HCT116 (cell line): ENCODE measurements at regions not wholly inside any gene's neighbourhood (a gene's known extent, or its start where the extent isn't known, plus 50 kb on each side); places are given as distances from the start of the nearest gene placed in this dataset.

Source experiments
- ATAC-seq: fragments of 200-7000 bp; cut with Tn5 transposase; 2 replicates; pipeline ENCODE4 v1.9.1; 2020; ENCODE audit warnings: mild to moderate bottlenecking, moderate library complexity
- BruUV-seq: library from RNA; stranded (reverse); fragments of 400-500 nt; replicated peaks from 2 replicates; lab custom pipeline; 2021; lab: Mats Ljungman, UMichigan
- CTCF ChIA-PET: fragments of 300-600 bp; sonication (Branson Sonifier 250); formaldehyde crosslinking; loops from one replicate; lab custom pipeline; 2021; ENCODE audit warnings: antibody characterized with exemption; lab: Charles Lee
- POLR2A ChIA-PET: fragments of 300-600, 350-600 bp; sonication (Branson Sonifier 250); formaldehyde crosslinking; loops from one replicate; lab custom pipeline; 2021; ENCODE audit warnings: antibody characterized with exemption; lab: Charles Lee
- RAD21 ChIA-PET, 2 experiments: fragments of 300-600 bp; sonication (Branson Sonifier 250); formaldehyde crosslinking; loops; one replicate each; lab custom pipeline; 2023; ENCODE audit warnings: low total read pairs in 2 of 2; ENCODE audit not compliant: uncharacterized antibody in 2 of 2, unreplicated experiment in 2 of 2, low non-redundant PET in 1 of 2; lab: Charles Lee
- DNase-seq: peaks from one replicate; pipeline ENCODE4 v3.0.0-alpha.2; 2010; ENCODE audit warnings: low read depth, low spot score
- H2AFZ ChIP-seq: fragments of 200-600 bp; shearing (Covaris generic), sonication (generic); 2 replicates; pipeline ENCODE4 v1.6.1; 2017; ENCODE audit warnings: low read depth, mixed run types, mixed read lengths, antibody characterized with exemption, low read length; ENCODE audit not compliant: poor library complexity, severe bottlenecking
- H3K27ac ChIP-seq: 2 replicates; pipeline ENCODE4 v1.5.1; 2012; ENCODE audit warnings: low read depth, low read length
- H3K27me3 ChIP-seq: fragments of 200-600 bp; sonication (generic); 2 replicates; pipeline ENCODE4 v1.6.1; 2016; ENCODE audit warnings: mixed run types, low read length, mixed read lengths; ENCODE audit not compliant: insufficient read depth
- H3K36me3 ChIP-seq, 2 experiments: fragments of 200-500 bp in 1 of 2; fragments of 200-600 bp in 1 of 2; sonication (Bioruptor generic) in 1 of 2; sonication (generic) in 1 of 2; 2 replicates each; pipeline versions ENCODE4 v1.5.1 to v1.6.1; 2014 to 2016; ENCODE audit warnings: low read length in 2 of 2, inconsistent platforms in 1 of 2, mixed read lengths in 1 of 2, mixed run types in 1 of 2; ENCODE audit not compliant: insufficient read depth in 2 of 2, control insufficient read depth in 1 of 2
- H3K4me1 ChIP-seq, 2 experiments: fragments of 200-600 bp in 1 of 2; sonication (generic) in 1 of 2; 2 replicates each; pipeline versions ENCODE4 v1.5.1 to v1.6.1; 2012 to 2017; ENCODE audit warnings: low read length in 2 of 2, inconsistent platforms in 1 of 2, mild to moderate bottlenecking in 1 of 2, mixed read lengths in 1 of 2, mixed run types in 1 of 2, moderate library complexity in 1 of 2; ENCODE audit not compliant: insufficient read depth in 2 of 2, control insufficient read depth in 1 of 2
- H3K4me2 ChIP-seq: fragments of 200-600 bp; sonication (generic); 2 replicates; pipeline ENCODE4 v1.6.1; 2017; ENCODE audit warnings: mixed run types, low read length, mixed read lengths
- H3K4me3 ChIP-seq, 2 experiments: fragments of 200-600 bp in 1 of 2; sonication (generic) in 1 of 2; replicated peaks in 1 of 2; 2 replicates each; pipeline ENCODE4 v1.5.1; 2011 to 2016; ENCODE audit warnings: low read length in 2 of 2, control low read depth in 1 of 2, low read depth in 1 of 2, mild to moderate bottlenecking in 1 of 2, mixed read lengths in 1 of 2, mixed run types in 1 of 2
- H3K79me2 ChIP-seq: fragments of 200-600 bp; sonication (generic); 2 replicates; pipeline ENCODE4 v1.6.1; 2017; ENCODE audit warnings: mild to moderate bottlenecking, mixed run types, low read length, moderate library complexity, mixed read lengths; ENCODE audit not compliant: insufficient read depth
- H3K9ac ChIP-seq: fragments of 200-600 bp; sonication (generic); 2 replicates; pipeline ENCODE4 v1.6.1; 2016; ENCODE audit warnings: low read length, mixed read lengths
- H3K9me2 ChIP-seq: fragments of 200-600 bp; sonication (generic), shearing (Covaris generic); 2 replicates; pipeline ENCODE4 v1.6.1; 2017; ENCODE audit warnings: mixed run types, mild to moderate bottlenecking, moderate library complexity; ENCODE audit not compliant: insufficient read depth
- H3K9me3 ChIP-seq, 2 experiments: fragments of 200-500 bp in 1 of 2; fragments of 200-600 bp in 1 of 2; sonication (Bioruptor generic) in 1 of 2; sonication (generic) in 1 of 2; 2 replicates each; pipeline ENCODE4 v1.6.1; 2014 to 2017; ENCODE audit warnings: low read length in 2 of 2, mixed read lengths in 2 of 2, inconsistent platforms in 1 of 2, low read depth in 1 of 2, mild to moderate bottlenecking in 1 of 2, mixed run types in 1 of 2, moderate library complexity in 1 of 2; ENCODE audit not compliant: control insufficient read depth in 1 of 2, insufficient read depth in 1 of 2
- H4K20me1 ChIP-seq: fragments of 200-600 bp; sonication (generic), shearing (Covaris generic); 2 replicates; pipeline ENCODE4 v1.6.1; 2017; ENCODE audit warnings: mixed run types, mild to moderate bottlenecking, moderate library complexity; ENCODE audit not compliant: insufficient read depth
- CBX3 ChIP-seq: IDR thresholded peaks from 2 replicates; pipeline ENCODE4 v1.6.1; 2012; ENCODE audit warnings: low read depth
- ELF1 ChIP-seq: IDR thresholded peaks from 2 replicates; pipeline ENCODE4 v1.6.1; 2012; ENCODE audit warnings: low read depth, borderline replicate concordance
- FOSL1 ChIP-seq: IDR thresholded peaks from 2 replicates; pipeline ENCODE4 v1.6.1; 2012; ENCODE audit warnings: low read depth
- POLR2A ChIP-seq: IDR thresholded peaks from 2 replicates; pipeline ENCODE4 v1.7.0; 2011; ENCODE audit warnings: borderline replicate concordance; ENCODE audit not compliant: insufficient read depth, insufficient read length; ENCODE audit errors: extremely low read depth
- RAD21 ChIP-seq: IDR thresholded peaks from 2 replicates; pipeline ENCODE4 v1.6.1; 2012; ENCODE audit warnings: low read depth, mild to moderate bottlenecking
- SP1 ChIP-seq: IDR thresholded peaks from 2 replicates; pipeline ENCODE4 v1.6.1; 2012; ENCODE audit warnings: low read depth
- SRF ChIP-seq: IDR thresholded peaks from 2 replicates; pipeline ENCODE4 v1.6.1; 2012; ENCODE audit warnings: low read depth
- YY1 ChIP-seq: IDR thresholded peaks from 2 replicates; pipeline ENCODE4 v1.6.1; 2011; ENCODE audit warnings: low read length, low read depth, moderate library complexity, mild to moderate bottlenecking; ENCODE audit not compliant: insufficient replicate concordance; ENCODE audit errors: extremely low read depth
- ZBTB33 ChIP-seq: IDR thresholded peaks from 2 replicates; pipeline ENCODE4 v1.6.1; 2011; ENCODE audit warnings: mild to moderate bottlenecking, low read length, moderate library complexity; ENCODE audit not compliant: insufficient replicate concordance; ENCODE audit errors: extremely low read depth
- ZNF274 ChIP-seq: fragments of 200-500 bp; sonication (Bioruptor generic); IDR thresholded peaks from 2 replicates; pipeline ENCODE4 v1.6.1; 2014; ENCODE audit warnings: mild to moderate bottlenecking, low read depth, low read length, inconsistent platforms
- intact Hi-C: fragments of 100-400 bp; cut with micrococcal nuclease; formaldehyde crosslinking; loops from 2 replicates; pipeline ENCODE4 v1.10.0; 2022

- no peak for ATAC-seq
- H3K27ac ChIP-seq, result no peak overlapping the region
- TF ChIP-seq POLR2A (no peak), ELF1 (no peak), SRF (no peak), RAD21 (no peak), ZBTB33 (no peak), SP1 (no peak)
- TF ChIP-seq, all 23 proteins: peak for 0
- no peak overlapping the region for H3K4me2 ChIP-seq
- peaks cover 5 to 16% of the 10 kb centered on the region in 2 experiments; a peak in 2 of 4 replicates for H3K9me3 ChIP-seq
- BruUV-seq, result no TSS peak
- H2AFZ ChIP-seq, result no peak overlapping the region
- no peaks in the 10 kb centered on the region for H3K36me3 ChIP-seq
- H4K20me1 ChIP-seq, result no peaks in the 10 kb centered on the region
- no peak for DNase-seq
- no peak overlapping the region for H3K9ac ChIP-seq
- no peaks in the 10 kb centered on the region for H3K4me1 ChIP-seq
- intact Hi-C loops, result no loop called here
- CTCF ChIA-PET, result no interaction called here
- no peaks in the 10 kb centered on the region for H3K27me3 ChIP-seq
- POLR2A ChIA-PET, result no interaction called here
- RAD21 ChIA-PET, result no interaction called here
- H3K79me2 ChIP-seq, result no peaks in the 10 kb centered on the region
- no peaks in the 10 kb centered on the region for H3K9me2 ChIP-seq
- no peak overlapping the region for H3K4me3 ChIP-seq
Observed at GRCh38 chr11:81420668-81421250, 1312.9 kb downstream of the FAM181B start.

- ATAC-seq (no peak), DNase-seq (no peak)
- H3K4me3 ChIP-seq, result no peak overlapping the region
- H3K27ac ChIP-seq, result no peak overlapping the region
- no peak overlapping the region for H2AFZ ChIP-seq
- H3K4me2 ChIP-seq, result no peak overlapping the region
- H3K9ac ChIP-seq, result no peak overlapping the region
- no peaks in the 10 kb centered on the region for H3K4me1 ChIP-seq
- no peak for TF ChIP-seq ZNF274
- no peak for TF ChIP-seq CBX3
- TF ChIP-seq FOSL1, result no peak
- no peak for TF ChIP-seq YY1
- peaks cover 12 to 17% of the 10 kb centered on the region in 2 experiments; a peak in 2 of 4 replicates for H3K9me3 ChIP-seq
- H3K9me2 ChIP-seq, result no peaks in the 10 kb centered on the region
- H4K20me1 ChIP-seq, result no peaks in the 10 kb centered on the region
- intact Hi-C loops, result no loop called here
- no TSS peak for BruUV-seq
- ChIA-PET RAD21 (no interaction called here), POLR2A (no interaction called here), CTCF (no interaction called here)
- H3K27me3 ChIP-seq, result no peaks in the 10 kb centered on the region
- no peaks in the 10 kb centered on the region for H3K36me3 ChIP-seq
- H3K79me2 ChIP-seq, result no peaks in the 10 kb centered on the region
Observed at GRCh38 chr11:81397316-81397715, 1336.3 kb downstream of the FAM181B start.
